Upper lobe of left lung (tissue), 6 donors: ENCODE measurements at regions not wholly inside any gene's neighbourhood (a gene's known extent, or its start where the extent isn't known, plus 50 kb on each side); places are given as distances from the start of the nearest gene placed in this dataset.
A peak's percentile ranks its signal among the peaks of the same experiment; 100 is the strongest.

ENCODE experiments used
- ATAC-seq, 2 donors: fragments of 200-7000 bp; cut with Tn5 transposase; one replicate each; pipeline ENCODE4 v1.9.1; 2022; ENCODE audit warnings: mild to moderate bottlenecking in 2 of 2, moderate library complexity in 2 of 2; ENCODE audit not compliant: low FRiP score in 2 of 2
- DNase-seq, 2 donors: peaks; one replicate each; pipeline ENCODE4 v3.0.0-alpha.2; 2019 to 2020
- H3K27ac ChIP-seq, 4 donors: fragments of 200-600 bp; sonication (generic); one replicate each; pipeline ENCODE4 v1.5.1; 2016 to 2019
- H3K27me3 ChIP-seq, 4 donors: fragments of 200-600 bp; sonication (generic); one replicate each; pipeline ENCODE4 v1.5.1; 2017 to 2019
- H3K36me3 ChIP-seq, 4 donors: fragments of 200-600 bp; sonication (generic); one replicate each; pipeline ENCODE4 v1.5.1; 2016 to 2019
- H3K4me1 ChIP-seq, 4 donors: fragments of 200-600 bp; sonication (generic); one replicate each; pipeline ENCODE4 v1.5.1; 2018 to 2019
- H3K4me3 ChIP-seq, 4 donors: fragments of 200-600 bp; sonication (generic); one replicate each; pipeline ENCODE4 v1.5.1; 2017 to 2019; ENCODE audit warnings: mild to moderate bottlenecking in 2 of 4, moderate library complexity in 1 of 4
- H3K9me3 ChIP-seq, 4 donors: fragments of 200-600 bp; sonication (generic); one replicate each; pipeline ENCODE4 v1.5.1; 2018 to 2019
- EP300 ChIP-seq, 4 donors: sonication (generic); formaldehyde crosslinking; IDR thresholded peaks; one replicate each; pipeline ENCODE4 v1.5.1; 2017; ENCODE audit warnings: antibody characterized with exemption in 4 of 4, control low read depth in 2 of 4
- POLR2A ChIP-seq, 4 donors: fragments of 450-650 bp; IDR thresholded peaks; one replicate each; pipeline ENCODE4 v1.5.1; 2016 to 2017; ENCODE audit warnings: antibody characterized with exemption in 4 of 4, mild to moderate bottlenecking in 2 of 4
- POLR2AphosphoS5 ChIP-seq, 2 donors: sonication (generic); formaldehyde crosslinking; IDR thresholded peaks; one replicate each; pipeline ENCODE4 v1.5.1; 2017; ENCODE audit warnings: antibody characterized with exemption in 2 of 2
- WGBS, 2 donors: methylation state at CpG; one replicate each; pipeline ENCODE4 v1.1.5; 2017 to 2018; 5-methylcytosine and 5-hydroxymethylcytosine counted together
- TF ChIP-seq, protein P1 (sequence below), 6 experiments: fragments of 450-650 bp in 4 of 6; fragments of 200-600 bp in 2 of 6; sonication (generic) in 2 of 6; IDR thresholded peaks; one replicate each; pipeline ENCODE4 v1.5.1; 2016 to 2019; ENCODE audit warnings: antibody characterized with exemption in 6 of 6
- donor health status: DM: no; HTN: no; CAD: no; lungs with moderate emphysema.
- donor health status: DM: no; HTN: yes; CAD: no; lungs with severe emphysema.

GRCh38 chr4:81845273-81845672 is 373.6 kb upstream of the RASGEF1B start:
- no peak overlapping the region for H3K4me3 ChIP-seq
- no peaks in the 10 kb centered on the region for H3K36me3 ChIP-seq
- ATAC-seq: no peak
- no peaks in the 10 kb centered on the region for H3K27me3 ChIP-seq
- TF ChIP-seq POLR2A (IDR thresholded peaks at IDR 0.05) (no peak), POLR2AphosphoS5 (IDR thresholded peaks at IDR 0.05) (no peak), EP300 (IDR thresholded peaks at IDR 0.05) (no peak)
- TF ChIP-seq, protein P1, sequence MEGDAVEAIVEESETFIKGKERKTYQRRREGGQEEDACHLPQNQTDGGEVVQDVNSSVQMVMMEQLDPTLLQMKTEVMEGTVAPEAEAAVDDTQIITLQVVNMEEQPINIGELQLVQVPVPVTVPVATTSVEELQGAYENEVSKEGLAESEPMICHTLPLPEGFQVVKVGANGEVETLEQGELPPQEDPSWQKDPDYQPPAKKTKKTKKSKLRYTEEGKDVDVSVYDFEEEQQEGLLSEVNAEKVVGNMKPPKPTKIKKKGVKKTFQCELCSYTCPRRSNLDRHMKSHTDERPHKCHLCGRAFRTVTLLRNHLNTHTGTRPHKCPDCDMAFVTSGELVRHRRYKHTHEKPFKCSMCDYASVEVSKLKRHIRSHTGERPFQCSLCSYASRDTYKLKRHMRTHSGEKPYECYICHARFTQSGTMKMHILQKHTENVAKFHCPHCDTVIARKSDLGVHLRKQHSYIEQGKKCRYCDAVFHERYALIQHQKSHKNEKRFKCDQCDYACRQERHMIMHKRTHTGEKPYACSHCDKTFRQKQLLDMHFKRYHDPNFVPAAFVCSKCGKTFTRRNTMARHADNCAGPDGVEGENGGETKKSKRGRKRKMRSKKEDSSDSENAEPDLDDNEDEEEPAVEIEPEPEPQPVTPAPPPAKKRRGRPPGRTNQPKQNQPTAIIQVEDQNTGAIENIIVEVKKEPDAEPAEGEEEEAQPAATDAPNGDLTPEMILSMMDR (IDR thresholded peaks at IDR 0.05): no peak
- DNase-seq: no peak
- H3K27ac ChIP-seq: no peak overlapping the region
- H3K4me1 ChIP-seq: peaks cover 0 to 5% (median 0%) of the 10 kb centered on the region in 4 donors
- no peaks in the 10 kb centered on the region for H3K9me3 ChIP-seq
- 78 to 80% methylated on average over 2 of the region's 2 CpGs for WGBS, 2 donors

DNA sequence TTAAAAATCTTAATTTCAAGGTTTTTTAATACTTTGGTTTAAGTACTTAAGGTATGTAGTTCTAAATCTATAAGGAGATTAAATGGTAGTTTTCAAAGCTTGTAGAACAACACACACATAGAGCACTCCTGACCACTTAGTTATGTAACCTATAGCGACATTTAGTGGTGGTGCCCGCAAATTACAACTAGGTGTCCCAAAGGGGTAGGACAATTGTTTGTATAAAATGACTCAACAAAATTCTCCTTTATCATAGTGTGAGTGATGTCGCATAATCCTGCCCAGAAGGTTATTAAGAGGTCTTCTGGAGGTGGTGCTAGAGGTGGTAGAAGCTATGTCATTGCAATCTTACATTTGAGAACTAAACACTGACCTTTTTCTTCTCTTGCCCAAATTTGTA is 373.0 kb upstream of the RASGEF1B start:
- ATAC-seq (peak; percentile 77 to 95), DNase-seq (peak in 1 of 2 donors; percentile 70)
- Histone ChIP-seq H3K27me3 (no peaks in the 10 kb centered on the region), H3K36me3 (no peaks in the 10 kb centered on the region), H3K27ac (no peak overlapping the region), H3K9me3 (no peaks in the 10 kb centered on the region), H3K4me3 (no peak overlapping the region), H3K4me1 (peaks cover 0 to 5% (median 0%) of the 10 kb centered on the region in 4 donors)
- 0 to 4% methylated on average over 3 of the region's 3 CpGs for WGBS, 2 donors
- TF ChIP-seq EP300 (IDR thresholded peaks at IDR 0.05) (no peak), POLR2AphosphoS5 (IDR thresholded peaks at IDR 0.05) (peak in 1 of 2 donors; percentile 20), POLR2A (IDR thresholded peaks at IDR 0.05) (no peak)
- TF ChIP-seq, protein P1 (IDR thresholded peaks at IDR 0.05): peak; percentile 63 to 92 (median 88)

- Histone ChIP-seq H3K27ac (no peak overlapping the region), H3K36me3 (no peaks in the 10 kb centered on the region), H3K27me3 (no peaks in the 10 kb centered on the region), H3K4me3 (no peak overlapping the region), H3K4me1 (no peaks in the 10 kb centered on the region), H3K9me3 (no peaks in the 10 kb centered on the region)
- DNase-seq (no peak), ATAC-seq (no peak)
- TF ChIP-seq EP300 (IDR thresholded peaks at IDR 0.05): no peak
- TF ChIP-seq POLR2A (IDR thresholded peaks at IDR 0.05): no peak
- no peak for TF ChIP-seq POLR2AphosphoS5 (IDR thresholded peaks at IDR 0.05)
- TF ChIP-seq, protein P1 (IDR thresholded peaks at IDR 0.05): no peak
- 48 to 62% methylated on average over 1 of the region's 1 CpG for WGBS, 2 donors
Observed at GRCh38 chr4:81839347-81840042, 367.8 kb upstream of the RASGEF1B start.

GRCh38 chr4:81838586-81838985 is 366.9 kb upstream of the RASGEF1B start:
- no peak overlapping the region for H3K4me3 ChIP-seq
- TF ChIP-seq EP300 (IDR thresholded peaks at IDR 0.05) (no peak), POLR2A (IDR thresholded peaks at IDR 0.05) (no peak), POLR2AphosphoS5 (IDR thresholded peaks at IDR 0.05) (no peak)
- TF ChIP-seq, protein P1 (IDR thresholded peaks at IDR 0.05): no peak
- H3K36me3 ChIP-seq: no peaks in the 10 kb centered on the region
- DNase-seq: no peak
- H3K27ac ChIP-seq: no peak overlapping the region
- no peaks in the 10 kb centered on the region for H3K27me3 ChIP-seq
- 91 to 95% methylated on average over 2 of the region's 2 CpGs for WGBS, 2 donors
- H3K9me3 ChIP-seq: no peaks in the 10 kb centered on the region
- ATAC-seq: no peak
- no peaks in the 10 kb centered on the region for H3K4me1 ChIP-seq

GRCh38 chr4:81836716-81837115 is 365.0 kb upstream of the RASGEF1B start:
- H3K27me3 ChIP-seq: no peaks in the 10 kb centered on the region
- 73 to 79% methylated on average over 1 of the region's 1 CpG for WGBS, 2 donors
- TF ChIP-seq POLR2AphosphoS5 (IDR thresholded peaks at IDR 0.05) (no peak), EP300 (IDR thresholded peaks at IDR 0.05) (no peak), POLR2A (IDR thresholded peaks at IDR 0.05) (no peak)
- TF ChIP-seq, protein P1 (IDR thresholded peaks at IDR 0.05): no peak
- ATAC-seq (no peak), DNase-seq (no peak)
- H3K4me3 ChIP-seq: no peak overlapping the region
- H3K27ac ChIP-seq: no peak overlapping the region
- no peaks in the 10 kb centered on the region for H3K36me3 ChIP-seq
- no peaks in the 10 kb centered on the region for H3K4me1 ChIP-seq
- H3K9me3 ChIP-seq: no peaks in the 10 kb centered on the region
